ENCODE measurements at regions not wholly inside any gene's neighbourhood (a gene's known extent, or its start where the extent isn't known, plus 50 kb on each side); places are given as distances from the start of the nearest gene placed in this dataset.
A peak's percentile ranks its signal among the peaks of the same experiment; 100 is the strongest.
"Not testable (repeated sequence)": the region's sequence is repeated elsewhere in the genome, so short reads cannot be mapped to it uniquely, and the experiment has no call there.

DNA sequence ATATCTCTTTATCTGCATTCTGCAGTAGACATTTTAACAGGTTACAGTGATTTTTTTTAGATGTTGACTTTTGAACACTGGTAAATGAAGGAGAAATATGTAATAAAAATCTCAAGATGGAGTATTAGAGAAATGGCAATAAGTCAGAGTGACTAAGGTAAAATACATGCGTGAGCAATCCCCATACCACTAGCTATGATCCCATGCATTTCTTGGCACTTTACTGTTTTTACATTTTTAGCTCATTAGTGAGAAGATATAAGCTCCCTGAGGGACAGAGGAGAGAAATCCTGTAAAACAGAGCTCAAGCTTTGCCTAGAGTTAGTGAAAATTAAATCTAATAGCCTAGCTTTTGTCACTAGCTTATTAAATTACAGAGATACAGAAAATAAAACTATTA is 181.9 kb upstream of the TRPM3 start:
- Histone ChIP-seq H3K36me3 (ENCODE audit: control insufficient read depth, insufficient read depth, low read length) (no peaks in the 10 kb centered on the region), H3K27me3 (replicated peaks; ENCODE audit: control insufficient read depth, insufficient read depth, low read length) (no peaks in the 10 kb centered on the region), H3K4me3 (replicated peaks; ENCODE audit: low read depth, low read length) (no peak overlapping the region)
- TF ChIP-seq CTCF (IDR thresholded peaks at IDR 0.05; ENCODE audit: insufficient read depth, low read length, poor library complexity, severe bottlenecking) = no peak
- no peak for DNase-seq (ENCODE audit: extremely low read depth, insufficient read length)

GRCh38 chr9:71302776-71303175 is 181.4 kb upstream of the TRPM3 start:
- no peak for TF ChIP-seq CTCF (IDR thresholded peaks at IDR 0.05; ENCODE audit: insufficient read depth, low read length, poor library complexity, severe bottlenecking)
- no peaks in the 10 kb centered on the region for H3K36me3 ChIP-seq (ENCODE audit: control insufficient read depth, insufficient read depth, low read length)
- DNase-seq (ENCODE audit: extremely low read depth, insufficient read length) = no peak
- H3K4me3 ChIP-seq (replicated peaks; ENCODE audit: low read depth, low read length) = no peak overlapping the region
- no peaks in the 10 kb centered on the region for H3K27me3 ChIP-seq (replicated peaks; ENCODE audit: control insufficient read depth, insufficient read depth, low read length)

DNA sequence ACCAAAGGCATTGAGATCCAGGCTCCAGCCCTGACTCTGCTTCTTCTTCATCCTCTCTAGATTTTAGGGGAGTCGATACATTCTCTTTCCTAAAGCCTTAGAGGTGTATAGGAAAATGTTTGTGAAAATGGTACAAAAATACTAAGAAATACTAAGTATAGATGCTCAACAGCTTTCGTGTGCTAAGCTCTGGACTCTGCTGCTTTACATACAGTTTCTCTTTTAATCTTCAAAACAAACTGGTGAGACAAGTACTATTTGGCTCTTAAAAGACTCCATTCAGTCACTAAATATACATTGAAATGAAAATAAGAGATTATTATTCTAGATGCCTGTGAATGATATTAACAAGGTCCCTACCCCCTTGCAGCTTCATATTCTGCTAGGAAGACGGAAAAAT is 174.5 kb upstream of the TRPM3 start:
- H3K4me3 ChIP-seq (replicated peaks; ENCODE audit: low read depth, low read length) = no peak overlapping the region
- no peaks in the 10 kb centered on the region for H3K27me3 ChIP-seq (replicated peaks; ENCODE audit: control insufficient read depth, insufficient read depth, low read length)
- TF ChIP-seq CTCF (IDR thresholded peaks at IDR 0.05; ENCODE audit: insufficient read depth, low read length, poor library complexity, severe bottlenecking) = no peak
- no peaks in the 10 kb centered on the region for H3K36me3 ChIP-seq (ENCODE audit: control insufficient read depth, insufficient read depth, low read length)
- DNase-seq (ENCODE audit: extremely low read depth, insufficient read length) = no peak

DNA sequence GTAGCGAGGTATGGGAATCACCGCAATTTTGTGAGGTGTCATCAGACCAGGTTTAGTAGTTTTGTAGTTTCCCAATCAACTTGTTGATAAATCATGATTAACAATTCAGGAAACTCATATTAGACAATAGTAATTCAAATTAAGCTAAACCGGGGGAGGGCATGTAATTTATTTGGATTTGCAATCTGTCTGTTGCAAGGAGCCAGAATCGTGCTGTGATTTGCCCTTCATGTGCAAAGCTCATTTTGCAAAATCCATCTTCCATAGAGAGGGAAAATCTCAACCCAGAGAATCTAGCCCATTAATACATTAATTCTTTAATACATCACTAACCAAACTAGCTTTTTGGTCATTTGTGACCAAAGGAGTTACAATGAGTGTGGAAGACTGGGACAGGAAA is 164.7 kb upstream of the TRPM3 start:
- Histone ChIP-seq H3K27me3 (replicated peaks; ENCODE audit: control insufficient read depth, insufficient read depth, low read length) (no peaks in the 10 kb centered on the region), H3K36me3 (ENCODE audit: control insufficient read depth, insufficient read depth, low read length) (no peaks in the 10 kb centered on the region), H3K4me3 (replicated peaks; ENCODE audit: low read depth, low read length) (no peak overlapping the region)
- no peak for TF ChIP-seq CTCF (IDR thresholded peaks at IDR 0.05; ENCODE audit: insufficient read depth, low read length, poor library complexity, severe bottlenecking)
- DNase-seq (ENCODE audit: extremely low read depth, insufficient read length) = no peak

DNA sequence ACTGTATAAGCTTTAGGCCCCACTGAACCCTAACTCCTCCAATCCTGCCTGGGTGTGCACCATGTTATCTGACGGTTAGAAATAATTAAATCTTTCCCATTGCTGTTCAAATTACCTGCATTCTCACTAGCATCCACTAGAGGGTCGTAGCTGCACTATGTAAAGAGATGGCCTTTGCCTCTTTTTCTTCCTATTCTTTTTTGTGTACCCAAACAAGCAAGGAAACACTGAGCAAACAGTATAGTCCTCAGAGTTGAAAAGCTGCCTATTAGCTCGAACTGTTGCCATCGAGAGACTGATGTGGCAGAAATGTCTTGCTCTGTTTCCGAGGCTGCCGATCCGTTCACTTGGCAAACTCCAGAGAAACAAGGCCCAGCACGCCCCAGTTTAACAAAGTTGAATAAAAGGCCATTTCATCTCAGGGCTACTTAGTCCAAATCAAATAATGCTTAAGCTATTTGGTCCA is 163.8 kb upstream of the TRPM3 start:
- H3K36me3 ChIP-seq (ENCODE audit: control insufficient read depth, insufficient read depth, low read length) = no peaks in the 10 kb centered on the region
- no peak overlapping the region for H3K4me3 ChIP-seq (replicated peaks; ENCODE audit: low read depth, low read length)
- H3K27me3 ChIP-seq (replicated peaks; ENCODE audit: control insufficient read depth, insufficient read depth, low read length) = no peaks in the 10 kb centered on the region
- no peak for DNase-seq (ENCODE audit: extremely low read depth, insufficient read length)
- peak; percentile 84 for TF ChIP-seq CTCF (IDR thresholded peaks at IDR 0.05; ENCODE audit: insufficient read depth, low read length, poor library complexity, severe bottlenecking)

DNA sequence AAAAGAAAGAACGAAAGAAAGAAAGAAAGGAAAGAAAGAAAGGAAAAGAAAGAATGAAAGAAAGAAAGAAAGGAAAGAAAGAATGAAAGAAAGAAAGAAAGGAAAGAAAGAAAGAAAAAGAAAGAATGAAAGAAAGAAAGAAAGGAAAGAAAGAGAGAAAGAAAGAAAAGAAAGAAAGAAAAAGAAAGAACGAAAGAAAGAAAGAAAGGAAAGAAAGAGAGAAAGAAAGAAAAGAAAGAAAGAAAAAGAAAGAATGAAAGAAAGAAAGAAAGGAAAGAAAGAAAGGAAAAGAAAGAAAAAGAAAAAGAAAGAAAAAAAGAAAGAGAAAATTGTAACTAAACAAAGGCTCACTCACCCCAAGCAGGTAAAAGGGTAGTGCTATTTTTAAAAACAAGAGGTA is 160.7 kb upstream of the TRPM3 start:
- H3K27me3 ChIP-seq (replicated peaks; ENCODE audit: control insufficient read depth, insufficient read depth, low read length); H3K4me3 ChIP-seq (replicated peaks; ENCODE audit: low read depth, low read length); H3K36me3 ChIP-seq (ENCODE audit: control insufficient read depth, insufficient read depth, low read length); DNase-seq (ENCODE audit: extremely low read depth, insufficient read length): not testable (repeated sequence)

Data from GM06990 (cell line).